Kidney epithelial cell (primary cell): ENCODE measurements at regions not wholly inside any gene's neighbourhood (a gene's known extent, or its start where the extent isn't known, plus 50 kb on each side); places are given as distances from the start of the nearest gene placed in this dataset.

Experiments used
- DNase-seq: peaks from one replicate; pipeline ENCODE4 v3.0.0-alpha.2; 2010; ENCODE audit warnings: low read depth
- H3K27me3 ChIP-seq: 2 replicates; pipeline ENCODE4 v1.6.0; 2011; ENCODE audit warnings: low read length; ENCODE audit not compliant: control insufficient read depth, insufficient read depth
- H3K36me3 ChIP-seq: 2 replicates; pipeline ENCODE4 v1.5.1; 2011; ENCODE audit warnings: low read length; ENCODE audit not compliant: control insufficient read depth, insufficient read depth
- H3K4me3 ChIP-seq: 2 replicates; pipeline ENCODE4 v1.5.1; 2011; ENCODE audit warnings: low read depth, mild to moderate bottlenecking, control low read depth, low read length
- CTCF ChIP-seq: IDR thresholded peaks from 2 replicates; pipeline ENCODE4 v1.5.1; 2011; ENCODE audit warnings: mild to moderate bottlenecking, moderate library complexity, low read length, control low read depth, inconsistent platforms; ENCODE audit not compliant: insufficient read depth, poor library complexity, severe bottlenecking

GRCh38 chr6:114839019-114839418 lies 496.2 kb upstream of the HS3ST5 start:
- H3K36me3 ChIP-seq, result no peaks in the 10 kb centered on the region
- DNase-seq, result no peak
- H3K4me3 ChIP-seq, result no peak overlapping the region
- H3K27me3 ChIP-seq, result no peaks in the 10 kb centered on the region
- no peak for TF ChIP-seq CTCF

GRCh38 chr6:114833211-114833610 lies 490.4 kb upstream of the HS3ST5 start:
- TF ChIP-seq CTCF, result no peak

GRCh38 chr6:114830515-114830914 lies 487.7 kb upstream of the HS3ST5 start:
- Histone ChIP-seq H3K27me3 (no peaks in the 10 kb centered on the region), H3K36me3 (no peaks in the 10 kb centered on the region), H3K4me3 (no peak overlapping the region)
- DNase-seq, result no peak
- TF ChIP-seq CTCF, result no peak

More at GRCh38 chr6:114833211-114833610, 490.4 kb upstream of the HS3ST5 start:
- no peak for DNase-seq
- Histone ChIP-seq H3K36me3 (no peaks in the 10 kb centered on the region), H3K4me3 (no peak overlapping the region), H3K27me3 (no peaks in the 10 kb centered on the region)

- TF ChIP-seq CTCF, result no peak
- no peak for DNase-seq
Observed at GRCh38 chr6:114827135-114827534, 484.3 kb upstream of the HS3ST5 start.

GRCh38 chr6:114824409-114824808 lies 481.6 kb upstream of the HS3ST5 start:
- Histone ChIP-seq H3K36me3 (no peaks in the 10 kb centered on the region), H3K4me3 (no peak overlapping the region), H3K27me3 (no peaks in the 10 kb centered on the region)
- TF ChIP-seq CTCF, result no peak
- DNase-seq, result no peak

More at GRCh38 chr6:114827135-114827534, 484.3 kb upstream of the HS3ST5 start:
- no peak overlapping the region for H3K4me3 ChIP-seq
- H3K36me3 ChIP-seq, result no peaks in the 10 kb centered on the region
- no peaks in the 10 kb centered on the region for H3K27me3 ChIP-seq

GRCh38 chr6:114816678-114817077 lies 473.9 kb upstream of the HS3ST5 start:
- Histone ChIP-seq H3K27me3 (no peaks in the 10 kb centered on the region), H3K4me3 (no peak overlapping the region), H3K36me3 (no peaks in the 10 kb centered on the region)
- no peak for DNase-seq
- TF ChIP-seq CTCF, result no peak
